ENCODE measurements at regions not wholly inside any gene's neighbourhood (a gene's known extent, or its start where the extent isn't known, plus 50 kb on each side); places are given as distances from the start of the nearest gene placed in this dataset.

GRCh38 chr12:125295550-125295949 lies 230.3 kb downstream of the AACS start:
- no peak for TF ChIP-seq EZH2 (IDR thresholded peaks at IDR 0.05; ENCODE audit: insufficient read depth, poor library complexity, severe bottlenecking)
- no peak for TF ChIP-seq EZH2phosphoT487 (IDR thresholded peaks at IDR 0.05; ENCODE audit: insufficient read depth, low read depth)

Measured in GM23248 (cell line).